GM12878 (cell line): ENCODE measurements at regions not wholly inside any gene's neighbourhood (a gene's known extent, or its start where the extent isn't known, plus 50 kb on each side); places are given as distances from the start of the nearest gene placed in this dataset.

Source experiments
- ATF3 ChIP-seq: IDR thresholded peaks from 2 replicates; pipeline ENCODE4 v1.6.1; 2011; ENCODE audit warnings: low read depth, mild to moderate bottlenecking, low read length, moderate library complexity, borderline replicate concordance; ENCODE audit errors: extremely low read depth
- BHLHE40 ChIP-seq, 2 experiments: fragments of 450-650 bp in 1 of 2; IDR thresholded peaks; 2 replicates each; pipeline ENCODE4 v1.6.1; 2011 to 2017; ENCODE audit warnings: low read depth in 2 of 2, borderline replicate concordance in 1 of 2, improper control_type of control experiment in 1 of 2, low read length in 1 of 2, mild to moderate bottlenecking in 1 of 2
- CBX3 ChIP-seq: fragments of 200-600 bp; sonication (generic); IDR thresholded peaks from 2 replicates; pipeline ENCODE4 v1.6.1; 2016; ENCODE audit warnings: low read depth, borderline replicate concordance
- CEBPB ChIP-seq, 2 experiments: fragments of 150-350 bp in 1 of 2; IDR thresholded peaks; 2 replicates each; pipeline ENCODE4 v1.6.1; 2012 to 2014; ENCODE audit warnings: low read depth in 2 of 2, low read length in 2 of 2, borderline replicate concordance in 1 of 2, inconsistent platforms in 1 of 2
- CTCF ChIP-seq, 3 experiments: IDR thresholded peaks in 2 of 3; conservative IDR thresholded peaks in 1 of 3; 2 replicates each; pipeline ENCODE4 v1.5.1; 2011; ENCODE audit warnings: low read depth in 3 of 3, low read length in 3 of 3, mild to moderate bottlenecking in 3 of 3, control low read depth in 2 of 3, moderate library complexity in 2 of 3, inconsistent platforms in 1 of 3, mixed read lengths in 1 of 3; ENCODE audit not compliant: control insufficient read depth in 2 of 3, insufficient read depth in 1 of 3; ENCODE audit errors: extremely low read depth in 1 of 3
- EP300 ChIP-seq, 2 experiments: fragments of 150-350 bp in 1 of 2; IDR thresholded peaks; 2 replicates each; pipeline ENCODE4 v1.6.1; 2011 to 2012; ENCODE audit warnings: low read depth in 2 of 2, low read length in 2 of 2, borderline replicate concordance in 1 of 2, improper control_type of control experiment in 1 of 2, inconsistent platforms in 1 of 2; ENCODE audit not compliant: control insufficient read depth in 1 of 2
- ESRRA ChIP-seq: IDR thresholded peaks from 2 replicates; pipeline ENCODE4 v1.6.1; 2012; ENCODE audit warnings: mild to moderate bottlenecking, low read length, improper control_type of control experiment
- FOXM1 ChIP-seq: IDR thresholded peaks from 2 replicates; pipeline ENCODE4 v1.6.1; 2012; ENCODE audit warnings: low read depth, mild to moderate bottlenecking, inconsistent platforms, low read length, moderate library complexity
- JUNB ChIP-seq: IDR thresholded peaks from 2 replicates; pipeline ENCODE4 v1.6.1; 2016; ENCODE audit warnings: antibody characterized with exemption, mild to moderate bottlenecking
- MYC ChIP-seq: IDR thresholded peaks from 2 replicates; pipeline ENCODE4 v1.6.1; 2011; ENCODE audit warnings: mild to moderate bottlenecking, low read length, moderate library complexity, inconsistent platforms; ENCODE audit not compliant: insufficient read depth, insufficient replicate concordance, insufficient read length, severe bottlenecking
- PRDM15 ChIP-seq: fragments of 450-650 bp; formaldehyde crosslinking; IDR thresholded peaks from 2 replicates; pipeline ENCODE4 v1.4.0; 2020; ENCODE audit warnings: mild to moderate bottlenecking, moderate library complexity
- TF ChIP-seq, protein P1 (sequence below): fragments of 450-650 bp; IDR thresholded peaks from 2 replicates; pipeline ENCODE4 v1.6.1; 2017; ENCODE audit warnings: antibody characterized with exemption, mild to moderate bottlenecking, moderate library complexity

GRCh38 chr4:100302061-100303026 is 112.1 kb upstream of the DDIT4L start:
- TF ChIP-seq JUNB (no peak), FOXM1 (no peak), MYC (no peak), ESRRA (no peak), CEBPB (IDR thresholded peaks at IDR 0.05; ENCODE audit: borderline replicate concordance in 1 of 2, low read depth in 2 of 2, low read length in 2 of 2) (no peak), PRDM15 (no peak), BHLHE40 (IDR thresholded peaks at IDR 0.05; ENCODE audit: borderline replicate concordance in 1 of 2, low read depth in 2 of 2, low read length in 1 of 2) (no peak), ATF3 (no peak), CTCF (IDR thresholded peaks at IDR 0.05 in 2 of 3, conservative IDR thresholded peaks at IDR 0.05 in 1 of 3; ENCODE audit: control insufficient read depth in 2 of 3, extremely low read depth in 1 of 3, insufficient read depth in 1 of 3, low read depth in 3 of 3, low read length in 3 of 3) (no peak), CBX3 (no peak), EP300 (IDR thresholded peaks at IDR 0.05; ENCODE audit: borderline replicate concordance in 1 of 2, control insufficient read depth in 1 of 2, low read depth in 2 of 2, low read length in 2 of 2) (no peak)
- TF ChIP-seq, protein P1, sequence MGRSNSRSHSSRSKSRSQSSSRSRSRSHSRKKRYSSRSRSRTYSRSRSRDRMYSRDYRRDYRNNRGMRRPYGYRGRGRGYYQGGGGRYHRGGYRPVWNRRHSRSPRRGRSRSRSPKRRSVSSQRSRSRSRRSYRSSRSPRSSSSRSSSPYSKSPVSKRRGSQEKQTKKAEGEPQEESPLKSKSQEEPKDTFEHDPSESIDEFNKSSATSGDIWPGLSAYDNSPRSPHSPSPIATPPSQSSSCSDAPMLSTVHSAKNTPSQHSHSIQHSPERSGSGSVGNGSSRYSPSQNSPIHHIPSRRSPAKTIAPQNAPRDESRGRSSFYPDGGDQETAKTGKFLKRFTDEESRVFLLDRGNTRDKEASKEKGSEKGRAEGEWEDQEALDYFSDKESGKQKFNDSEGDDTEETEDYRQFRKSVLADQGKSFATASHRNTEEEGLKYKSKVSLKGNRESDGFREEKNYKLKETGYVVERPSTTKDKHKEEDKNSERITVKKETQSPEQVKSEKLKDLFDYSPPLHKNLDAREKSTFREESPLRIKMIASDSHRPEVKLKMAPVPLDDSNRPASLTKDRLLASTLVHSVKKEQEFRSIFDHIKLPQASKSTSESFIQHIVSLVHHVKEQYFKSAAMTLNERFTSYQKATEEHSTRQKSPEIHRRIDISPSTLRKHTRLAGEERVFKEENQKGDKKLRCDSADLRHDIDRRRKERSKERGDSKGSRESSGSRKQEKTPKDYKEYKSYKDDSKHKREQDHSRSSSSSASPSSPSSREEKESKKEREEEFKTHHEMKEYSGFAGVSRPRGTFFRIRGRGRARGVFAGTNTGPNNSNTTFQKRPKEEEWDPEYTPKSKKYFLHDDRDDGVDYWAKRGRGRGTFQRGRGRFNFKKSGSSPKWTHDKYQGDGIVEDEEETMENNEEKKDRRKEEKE, result no peak
